H4 (cell line): ENCODE measurements at regions not wholly inside any gene's neighbourhood (a gene's known extent, or its start where the extent isn't known, plus 50 kb on each side); places are given as distances from the start of the nearest gene placed in this dataset.
"Not testable (repeated sequence)": the region's sequence is repeated elsewhere in the genome, so short reads cannot be mapped to it uniquely, and the experiment has no call there.

Experiments used
- DNase-seq: peaks from one replicate; pipeline ENCODE4 v3.0.0-alpha.2; 2015; ENCODE audit warnings: low spot score

DNA sequence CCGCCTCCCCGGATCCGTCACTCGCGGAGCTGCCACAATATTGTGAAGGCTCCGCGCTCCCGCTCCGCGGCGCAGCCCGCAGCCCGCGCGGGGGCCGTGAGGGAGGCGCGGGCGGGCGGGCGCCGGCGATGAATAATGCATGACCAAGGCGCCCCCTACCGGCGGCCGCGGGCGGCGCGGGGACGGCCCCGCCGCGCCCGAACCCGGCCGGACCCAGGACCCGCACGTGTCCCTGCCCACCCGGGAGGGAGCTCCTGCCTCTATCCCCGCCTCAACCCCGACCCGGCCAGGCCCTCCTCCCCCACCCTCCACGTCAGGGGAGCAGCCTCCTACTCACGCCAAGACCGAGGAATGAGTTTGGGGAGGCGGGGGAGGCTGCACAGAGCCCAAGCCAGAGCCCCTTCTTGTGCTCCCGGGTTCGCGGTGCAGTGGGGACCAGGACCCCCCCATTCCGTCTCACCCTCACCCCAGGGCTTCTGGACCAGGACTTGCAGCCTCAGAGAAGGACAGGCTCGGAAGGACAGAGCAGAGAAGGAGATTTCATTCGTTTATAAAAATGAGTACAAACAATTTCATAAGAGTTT, 70.8 kb upstream of the CASZ1 start:
- DNase-seq = no peak

GRCh38 chr1:10867914-10868598, 71.6 kb upstream of the CASZ1 start:
- no peak for DNase-seq

GRCh38 chr1:10868599-10868965, 72.1 kb upstream of the CASZ1 start:
- DNase-seq = no peak

DNA sequence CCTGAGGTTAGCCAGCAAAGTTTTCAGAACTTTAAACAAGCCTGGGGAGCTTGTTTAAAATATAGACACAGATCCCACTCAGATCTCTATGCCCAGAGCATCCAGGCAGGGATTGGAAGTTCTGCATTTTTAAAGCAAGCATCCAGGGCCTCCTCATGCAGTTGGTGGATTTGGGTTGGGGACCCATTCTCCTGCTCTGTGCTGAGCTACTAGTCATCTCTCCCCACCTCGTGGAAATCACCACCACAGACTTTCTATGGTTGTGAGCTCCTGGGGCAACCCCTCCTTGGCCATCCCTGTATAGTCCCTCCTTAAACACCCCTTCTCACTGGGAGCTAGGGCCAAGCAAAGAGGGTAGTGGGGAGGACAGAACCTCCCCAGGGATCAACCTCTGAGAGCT, 73.5 kb upstream of the CASZ1 start:
- no peak for DNase-seq

DNA sequence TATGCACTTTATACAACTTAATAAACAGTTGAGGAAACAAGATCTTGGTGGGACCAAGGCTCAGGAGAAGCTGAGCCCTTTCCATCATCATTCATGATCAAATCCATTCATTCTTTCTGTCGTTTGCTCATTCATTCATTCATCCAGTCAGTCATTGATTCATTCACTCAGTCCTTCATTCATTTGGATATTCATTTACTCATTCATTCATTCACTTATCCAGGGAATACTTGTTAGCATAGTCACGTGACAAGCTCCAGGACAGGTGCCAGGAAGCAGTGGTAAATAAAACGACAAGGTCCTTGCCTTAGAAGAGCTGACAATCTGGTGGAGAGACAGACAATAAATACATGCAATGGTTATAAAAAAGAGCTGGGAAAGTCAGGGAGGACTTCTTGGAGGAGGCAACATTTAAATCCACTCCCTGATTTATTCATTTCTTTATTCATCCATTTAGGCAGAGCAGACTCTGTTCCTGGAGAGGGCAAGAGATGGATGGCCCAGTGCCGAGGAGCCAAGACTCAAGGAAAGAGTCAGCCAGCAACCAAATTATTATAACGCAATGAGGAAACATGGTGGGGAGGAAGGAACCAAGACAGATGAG, 74.1 kb upstream of the CASZ1 start:
- DNase-seq = no peak

GRCh38 chr1:10873189-10873588, 76.7 kb upstream of the CASZ1 start:
- no peak for DNase-seq

- no peak for DNase-seq
These were observed 77.9 kb upstream of the CASZ1 start for GRCh38 chr1:10874351-10874750.

DNA sequence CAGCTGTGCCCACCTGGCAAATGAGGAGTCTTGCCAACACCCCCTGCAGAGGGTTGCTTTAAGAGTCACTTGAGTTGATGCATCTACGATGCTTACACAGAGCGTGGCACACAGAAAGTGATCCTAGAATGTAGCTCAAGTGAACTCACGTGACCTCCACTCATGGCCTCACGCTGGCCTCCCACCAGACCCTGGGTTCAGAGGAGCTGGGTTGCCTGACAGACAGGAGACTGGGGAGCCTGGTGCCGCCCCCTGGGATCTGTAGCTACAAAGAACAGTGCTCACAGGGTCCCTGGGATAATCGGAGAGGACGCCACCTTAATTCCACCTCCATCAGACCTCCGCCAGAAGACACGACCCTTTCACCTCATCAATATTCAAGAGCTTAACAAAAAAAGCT, 81.4 kb upstream of the CASZ1 start:
- no peak for DNase-seq

DNA sequence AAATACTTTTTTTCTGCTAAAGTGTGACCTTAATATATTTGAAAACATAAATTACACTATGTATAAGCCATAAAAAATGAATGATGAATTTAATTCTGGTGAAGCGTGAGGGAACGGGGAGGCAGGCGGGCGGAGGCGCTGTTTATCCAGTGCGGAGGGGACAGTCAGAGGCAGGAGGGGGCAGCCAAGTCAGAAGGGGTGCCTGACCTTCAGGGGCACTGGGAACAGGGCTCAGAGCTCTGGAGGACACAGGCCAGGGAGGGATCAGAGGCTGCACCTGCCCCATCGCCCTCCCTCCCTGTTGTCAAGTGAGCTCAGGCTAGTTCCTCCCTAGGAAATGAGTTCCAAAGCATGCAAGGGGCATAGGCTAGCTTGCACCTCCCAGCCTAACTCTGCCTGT, 82.0 kb upstream of the CASZ1 start:
- no peak for DNase-seq

GRCh38 chr1:10880063-10880462, 83.6 kb upstream of the CASZ1 start:
- no peak for DNase-seq

- DNase-seq = no peak
These were observed 84.6 kb upstream of the CASZ1 start for GRCh38 chr1:10881046-10881445.

DNA sequence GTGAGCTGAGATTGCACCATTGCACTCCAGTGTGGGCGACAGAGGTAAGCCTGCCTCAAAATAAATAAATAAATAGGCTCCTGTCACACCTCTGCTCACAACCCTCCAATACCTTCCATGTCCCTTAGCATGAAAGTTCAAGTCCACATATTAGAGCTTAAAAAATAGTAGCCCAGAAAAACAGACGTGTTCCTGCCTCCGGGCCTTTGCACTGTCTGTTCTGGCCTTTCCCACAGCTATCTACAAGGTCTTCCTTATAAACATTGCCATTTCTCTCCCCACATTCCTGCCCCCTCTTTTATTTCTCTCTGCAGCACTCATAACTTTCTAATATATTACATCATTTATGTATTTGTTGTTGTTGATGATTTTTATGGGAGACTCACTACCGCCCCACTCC, 85.6 kb upstream of the CASZ1 start:
- no peak for DNase-seq

DNA sequence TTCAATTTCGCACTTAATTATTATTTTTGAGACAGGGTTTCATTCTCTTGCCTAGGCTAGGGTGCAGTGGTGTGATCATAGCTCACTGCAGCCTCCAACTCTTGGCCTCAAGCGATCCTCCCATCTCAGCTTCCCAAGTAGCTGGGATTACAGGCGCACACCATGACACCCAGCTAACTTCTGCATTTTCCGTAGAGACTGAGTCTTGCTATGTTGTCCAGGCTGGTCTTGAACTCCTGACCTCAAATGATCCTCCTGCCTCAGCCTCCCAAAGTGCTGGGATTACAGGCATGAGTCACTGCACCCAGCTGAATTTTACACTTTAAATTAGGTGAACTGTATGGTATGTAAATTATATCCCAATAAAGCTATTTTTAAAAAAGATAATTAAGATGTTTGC, 90.6 kb upstream of the CASZ1 start:
- not testable (repeated sequence) for DNase-seq

DNA sequence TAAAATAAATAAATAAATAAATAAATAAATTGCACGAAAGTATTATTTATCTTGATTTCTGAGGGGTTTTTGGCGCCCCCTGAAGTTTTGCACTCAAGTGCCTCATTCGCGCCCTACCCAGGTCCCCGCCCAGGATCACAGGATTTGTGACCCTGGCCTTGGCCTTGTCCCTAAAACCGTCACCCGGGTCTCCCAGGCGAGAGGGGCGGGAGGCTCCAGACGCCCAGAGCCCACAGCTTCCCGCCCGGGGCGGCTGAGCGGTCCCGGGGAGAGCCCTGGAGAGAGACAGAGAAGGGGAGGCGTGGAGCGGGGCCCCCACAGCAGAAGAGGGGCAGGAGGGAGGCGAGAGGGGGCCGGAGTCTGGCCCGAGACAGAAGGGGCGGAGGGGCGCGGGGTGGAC, 91.8 kb upstream of the CASZ1 start:
- DNase-seq = no peak

GRCh38 chr1:10888791-10889649, 92.6 kb upstream of the CASZ1 start:
- no peak for DNase-seq

DNA sequence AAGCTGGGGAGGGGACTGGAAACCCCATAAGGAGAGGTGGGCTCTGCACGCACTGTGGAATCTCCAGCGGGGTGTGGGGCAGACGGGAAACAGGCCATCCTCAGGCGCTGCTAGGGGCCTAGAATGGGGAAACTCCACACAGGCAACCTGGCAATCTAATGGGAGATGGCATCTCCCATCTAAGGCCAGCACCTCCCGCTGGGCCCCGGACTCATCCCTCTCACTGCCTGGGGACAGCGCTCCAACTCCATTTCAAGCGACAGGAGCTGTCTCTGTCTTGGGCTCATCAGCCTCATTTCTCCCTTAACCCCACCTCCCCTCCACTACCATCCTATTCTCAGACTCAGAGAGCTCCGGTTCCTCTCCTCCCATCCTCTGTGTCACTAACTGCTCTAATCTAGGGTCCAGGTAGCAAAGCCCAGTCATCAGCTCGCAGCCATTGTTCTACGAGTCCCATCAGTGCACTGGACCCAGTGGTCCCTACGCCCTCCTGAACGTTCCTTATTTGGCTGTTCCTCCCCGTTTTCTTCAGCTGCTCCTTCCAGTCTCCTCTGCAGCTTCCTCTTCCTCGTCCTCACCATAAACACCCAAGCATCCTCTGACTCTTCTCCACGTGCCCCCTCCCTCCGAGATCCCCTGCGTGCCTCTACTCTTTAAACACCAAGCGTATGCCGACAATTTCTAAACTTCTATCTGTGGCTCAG, 93.4 kb upstream of the CASZ1 start:
- no peak for DNase-seq

GRCh38 chr1:10890491-10891071, 94.1 kb upstream of the CASZ1 start:
- no peak for DNase-seq

GRCh38 chr1:10891091-10891490, 94.6 kb upstream of the CASZ1 start:
- DNase-seq = no peak

DNA sequence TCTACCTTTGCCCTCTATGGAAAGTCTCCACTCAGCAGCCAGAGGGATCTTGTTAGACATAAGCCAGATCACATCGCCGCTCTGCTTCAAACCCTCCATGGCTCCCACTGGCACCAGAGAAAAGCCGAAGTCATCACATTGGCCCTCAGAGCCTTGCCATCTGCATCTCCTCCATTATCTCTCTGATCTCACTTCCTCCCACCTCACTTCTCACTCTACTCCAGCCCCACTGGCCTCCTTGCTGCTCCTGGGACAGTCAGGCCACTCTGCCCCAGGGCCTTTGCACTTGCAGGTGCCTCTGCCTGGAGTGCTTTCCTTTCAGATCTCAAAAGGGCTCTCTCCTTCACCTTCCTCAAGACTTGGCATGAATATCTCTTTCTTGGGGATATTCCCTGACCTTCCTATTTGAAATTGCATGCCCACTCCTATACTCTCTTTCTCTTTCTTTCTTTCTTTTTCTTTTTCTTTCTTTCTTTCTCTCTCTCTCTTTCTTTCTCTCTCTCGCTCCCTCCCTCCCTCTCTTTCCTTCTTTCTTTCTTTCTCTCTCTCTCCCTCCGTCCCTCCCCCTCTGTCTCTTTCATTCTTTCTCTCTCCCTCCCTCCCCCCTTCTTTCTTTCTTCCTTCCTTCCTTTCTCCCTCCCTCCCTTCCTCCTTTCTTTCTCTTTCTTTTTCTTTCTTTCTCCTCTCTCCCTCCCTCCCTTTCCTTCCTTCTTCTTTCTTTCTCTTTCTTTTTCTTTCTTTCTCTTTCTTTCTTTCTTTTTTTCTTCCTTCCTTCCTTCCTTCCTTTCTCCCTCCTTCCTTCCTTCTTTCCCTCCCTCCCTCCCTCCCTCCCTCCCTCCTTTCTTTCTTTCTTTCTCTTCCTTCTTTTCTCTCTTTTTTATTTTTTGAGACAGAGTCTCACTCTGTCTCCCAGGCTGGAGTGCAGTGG, 96.0 kb upstream of the CASZ1 start:
- DNase-seq = no peak

- DNase-seq = no peak
These were observed 99.2 kb upstream of the CASZ1 start for GRCh38 chr1:10895621-10896020.

DNA sequence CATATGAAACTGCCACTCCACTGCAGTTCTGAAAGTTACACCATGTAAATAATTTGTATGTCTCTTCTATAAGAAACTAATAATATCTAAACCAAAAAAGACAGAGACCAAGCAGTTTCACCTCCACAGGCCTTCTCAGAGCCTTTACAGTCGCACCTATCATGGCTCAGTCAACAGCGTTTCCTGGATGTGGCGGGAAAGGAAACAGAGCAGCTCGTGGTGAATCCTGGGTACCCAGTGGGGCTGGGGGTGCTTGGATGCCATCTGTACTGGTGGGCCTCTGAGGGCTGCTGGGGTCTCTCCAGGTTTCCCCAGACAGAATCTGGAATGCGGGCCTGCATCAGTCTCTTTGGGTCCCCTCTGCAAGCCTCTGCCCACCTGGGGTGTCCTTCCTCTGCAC, 100.2 kb upstream of the CASZ1 start:
- DNase-seq = no peak
